HEK293T (cell line): ENCODE measurements at regions not wholly inside any gene's neighbourhood (a gene's known extent, or its start where the extent isn't known, plus 50 kb on each side); places are given as distances from the start of the nearest gene placed in this dataset.

Experiments used
- BHLHE40 ChIP-seq: fragments of 450-650 bp; IDR thresholded peaks from 2 replicates; pipeline ENCODE4 v1.6.1; 2016; ENCODE audit warnings: mild to moderate bottlenecking, moderate library complexity, borderline replicate concordance
- FOXA1 ChIP-seq: fragments of 450-650 bp; IDR thresholded peaks from 2 replicates; pipeline ENCODE4 v1.6.1; 2016; ENCODE audit warnings: mild to moderate bottlenecking
- FOXK2 ChIP-seq: fragments of 450-650 bp; IDR thresholded peaks from 2 replicates; pipeline ENCODE4 v1.6.1; 2016; ENCODE audit warnings: mild to moderate bottlenecking
- FOXM1 ChIP-seq: fragments of 450-650 bp; IDR thresholded peaks from 2 replicates; pipeline ENCODE4 v1.6.1; 2017; ENCODE audit warnings: mild to moderate bottlenecking, borderline replicate concordance
- LEF1 ChIP-seq: fragments of 450-650 bp; IDR thresholded peaks from 2 replicates; pipeline ENCODE4 v1.6.1; 2017; ENCODE audit warnings: mild to moderate bottlenecking, borderline replicate concordance
- NFRKB ChIP-seq: fragments of 450-650 bp; IDR thresholded peaks from 2 replicates; pipeline ENCODE4 v1.6.1; 2016; ENCODE audit warnings: mild to moderate bottlenecking, moderate library complexity
- PKNOX1 ChIP-seq: fragments of 450-650 bp; IDR thresholded peaks from 2 replicates; pipeline ENCODE4 v1.6.1; 2016
- SUZ12 ChIP-seq: fragments of 450-650 bp; IDR thresholded peaks from 2 replicates; pipeline ENCODE4 v1.6.1; 2016; ENCODE audit warnings: mild to moderate bottlenecking

GRCh38 chr4:125501568-125501967 lies 186.8 kb downstream of the FAT4 start:
- TF ChIP-seq FOXA1 (no peak), BHLHE40 (no peak), FOXK2 (no peak), LEF1 (no peak), FOXM1 (no peak), SUZ12 (no peak), PKNOX1 (no peak), NFRKB (no peak)
